HepG2 (cell line): ENCODE measurements at regions not wholly inside any gene's neighbourhood (a gene's known extent, or its start where the extent isn't known, plus 50 kb on each side); places are given as distances from the start of the nearest gene placed in this dataset.

Experiments used
- ATAC-seq: fragments of 200-7000 bp; cut with Tn5 transposase; 3 replicates; pipeline ENCODE4 v1.9.1; 2020; ENCODE audit warnings: mild to moderate bottlenecking, moderate library complexity
- BruUV-seq: library from RNA; stranded (reverse); fragments of 400-500 nt; replicated peaks from 2 replicates; lab custom pipeline; 2021; lab: Mats Ljungman, UMichigan
- CTCF ChIA-PET: fragments of 300-600 bp; formaldehyde crosslinking; extraction: SDS; loops from one replicate; lab custom pipeline; 2021; ENCODE audit warnings: low total read pairs, inconsistent platforms, low intra/inter-chr PET ratio; lab: Yijun Ruan, JAX
- POLR2A ChIA-PET: fragments of 350-600 bp; sonication (Branson Sonifier 250); formaldehyde crosslinking; loops from one replicate; lab custom pipeline; 2020; ENCODE audit warnings: antibody characterized with exemption, inconsistent platforms; lab: Yijun Ruan, JAX
- DNase-seq: peaks from one replicate; pipeline ENCODE4 v3.0.0-alpha.2; 2015; ENCODE audit warnings: low spot score
- FAIRE-seq: peaks from 3 replicates; lab custom pipeline; 2011; peaks lifted over from hg19 to GRCh38; lab: Jason Lieb, UNC
- H2AFZ ChIP-seq: one replicate; pipeline ENCODE4 v1.6.1; 2011; ENCODE audit warnings: low read length, inconsistent platforms
- H3K27ac ChIP-seq: fragments of 300-600 bp; 3 replicates; pipeline ENCODE4 v1.8.0; 2011; ENCODE audit warnings: mixed run types, mild to moderate bottlenecking, mixed read lengths, low read length, inconsistent platforms; ENCODE audit not compliant: insufficient read depth; ENCODE audit errors: extremely low read length
- H3K27me3 ChIP-seq, 2 experiments: fragments of 200-600 bp in 1 of 2; 2 replicates in 1 of 2; 3 replicates in 1 of 2; pipeline versions ENCODE4 v1.6.0 to v1.8.0; 2011; ENCODE audit warnings: low read length in 2 of 2, mild to moderate bottlenecking in 2 of 2, moderate library complexity in 2 of 2, inconsistent platforms in 1 of 2; ENCODE audit not compliant: insufficient read depth in 2 of 2, control insufficient read depth in 1 of 2
- H3K36me3 ChIP-seq, 2 experiments: fragments of 200-600 bp in 1 of 2; replicated peaks in 1 of 2; 2 replicates in 1 of 2; 3 replicates in 1 of 2; pipeline versions ENCODE4 v1.5.1 to v1.8.0; 2011; ENCODE audit warnings: low read length in 2 of 2, inconsistent platforms in 1 of 2; ENCODE audit not compliant: insufficient read depth in 2 of 2, control insufficient read depth in 1 of 2
- H3K4me1 ChIP-seq: 2 replicates; pipeline ENCODE4 v1.5.1; 2012; ENCODE audit warnings: low read length, inconsistent platforms; ENCODE audit not compliant: insufficient read depth
- H3K4me2 ChIP-seq: 2 replicates; pipeline ENCODE4 v1.6.0; 2011; ENCODE audit warnings: low read depth, low read length, inconsistent platforms
- H3K4me3 ChIP-seq, 3 experiments: fragments of 200-600 bp in 1 of 3; sonication (generic), shearing (Covaris generic) in 1 of 3; replicated peaks in 1 of 3; 2 replicates each; pipeline ENCODE4 v1.5.1; 2011 to 2016; ENCODE audit warnings: low read length in 3 of 3, inconsistent platforms in 2 of 3, low read depth in 2 of 3, mild to moderate bottlenecking in 2 of 3, control low read depth in 1 of 3, mixed read lengths in 1 of 3; ENCODE audit not compliant: insufficient read depth in 1 of 3
- H3K79me2 ChIP-seq: one replicate; pipeline ENCODE4 v1.6.1; 2011; ENCODE audit warnings: low read length, inconsistent platforms; ENCODE audit not compliant: insufficient read depth
- H3K9ac ChIP-seq: 2 replicates; pipeline ENCODE4 v1.6.0; 2011; ENCODE audit warnings: mild to moderate bottlenecking, low read depth, low read length, inconsistent platforms; ENCODE audit not compliant: insufficient read depth
- H3K9me3 ChIP-seq: 2 replicates; pipeline ENCODE4 v1.5.1; 2012; ENCODE audit warnings: mild to moderate bottlenecking, low read length
- H4K20me1 ChIP-seq: 2 replicates; pipeline ENCODE4 v1.6.0; 2011; ENCODE audit warnings: inconsistent platforms, mild to moderate bottlenecking, low read length, moderate library complexity; ENCODE audit not compliant: insufficient read depth
- HCFC1 ChIP-seq: fragments of 150-350 bp; IDR thresholded peaks from 2 replicates; pipeline ENCODE4 v1.6.1; 2014; ENCODE audit warnings: low read depth, low read length
- HMG20B ChIP-seq: conservative IDR thresholded peaks from 2 replicates; pipeline ENCODE4 v1.6.1; 2016; ENCODE audit warnings: missing genetic modification reagents, missing compliant biosample characterization
- HNRNPLL ChIP-seq: fragments of 200-400 bp; formaldehyde crosslinking; IDR thresholded peaks from 2 replicates; pipeline ENCODE4 v1.6.1; 2017; ENCODE audit warnings: mild to moderate bottlenecking, low read depth, low read length; ENCODE audit not compliant: poor library complexity, severe bottlenecking
- MAFK ChIP-seq, 2 experiments: IDR thresholded peaks in 1 of 2; conservative IDR thresholded peaks in 1 of 2; 2 replicates each; pipeline ENCODE4 v1.6.1; 2011; ENCODE audit warnings: improper control_type of control experiment in 2 of 2, low read length in 2 of 2
- NFKBIZ ChIP-seq: IDR thresholded peaks from 2 replicates; pipeline ENCODE4 v1.6.1; 2018; ENCODE audit warnings: missing genetic modification reagents, missing compliant biosample characterization
- REST ChIP-seq, 2 experiments: IDR thresholded peaks; 2 replicates each; pipeline ENCODE4 v1.6.1; 2011 to 2012; ENCODE audit warnings: low read length in 2 of 2, borderline replicate concordance in 1 of 2, low read depth in 1 of 2, mild to moderate bottlenecking in 1 of 2, moderate library complexity in 1 of 2
- SETDB1 ChIP-seq: sonication (generic); formaldehyde crosslinking; IDR thresholded peaks from 2 replicates; pipeline ENCODE4 v1.5.1; 2020; ENCODE audit warnings: missing genetic modification reagents, mild to moderate bottlenecking, borderline replicate concordance
- THRA ChIP-seq: sonication (generic); formaldehyde crosslinking; IDR thresholded peaks from 2 replicates; pipeline ENCODE4 v1.4.0; 2020; ENCODE audit warnings: missing genetic modification reagents, borderline replicate concordance
- ZNF253 ChIP-seq: sonication (generic); formaldehyde crosslinking; IDR thresholded peaks from 2 replicates; pipeline ENCODE4 v1.8.0; 2022; ENCODE audit warnings: mild to moderate bottlenecking, missing genetic modification reagents, borderline replicate concordance
- ZNF446 ChIP-seq: sonication (generic); formaldehyde crosslinking; IDR thresholded peaks from 2 replicates; pipeline ENCODE4 v1.5.0; 2020; ENCODE audit warnings: mild to moderate bottlenecking, missing genetic modification reagents
- ZNF513 ChIP-seq: sonication (generic); formaldehyde crosslinking; conservative IDR thresholded peaks from 2 replicates; pipeline ENCODE4 v1.5.0; 2020; ENCODE audit warnings: missing genetic modification reagents
- ZNF703 ChIP-seq: sonication (generic); formaldehyde crosslinking; IDR thresholded peaks from 2 replicates; pipeline ENCODE4 v1.5.1; 2020; ENCODE audit warnings: missing genetic modification reagents, mild to moderate bottlenecking, moderate library complexity, borderline replicate concordance
- ZNF773 ChIP-seq: sonication (generic); formaldehyde crosslinking; IDR thresholded peaks from 2 replicates; pipeline ENCODE4 v1.4.0; 2020; ENCODE audit warnings: missing genetic modification reagents, borderline replicate concordance
- ZUFSP ChIP-seq: sonication (generic); formaldehyde crosslinking; IDR thresholded peaks from 2 replicates; pipeline ENCODE4 v1.9.0; 2021; ENCODE audit warnings: missing genetic modification reagents, mild to moderate bottlenecking, borderline replicate concordance
- WGBS: methylation state at CpG from one replicate; pipeline ENCODE4 v1.1.6; 2017; ENCODE audit warnings: low lambda C conversion rate; 5-methylcytosine and 5-hydroxymethylcytosine counted together
- in situ Hi-C: cut with HindIII; loops from 2 replicates; pipeline ENCODE4 v1.10.0; 2017; ENCODE audit warnings: low pct_unique_long_range_greater_than_20kb; ENCODE audit not compliant: extremely low pct_ligation_motif_present
- intact Hi-C: fragments of 100-400 bp; cut with micrococcal nuclease; formaldehyde crosslinking; loops from one replicate; pipeline ENCODE4 v1.10.0; 2022; ENCODE audit not compliant: unreplicated experiment
- TF ChIP-seq, protein P1 (sequence below): sonication (generic); formaldehyde crosslinking; IDR thresholded peaks from 2 replicates; pipeline ENCODE4 v1.5.1; 2020; ENCODE audit warnings: mild to moderate bottlenecking, moderate library complexity, missing genetic modification reagents

- no peak overlapping the region for H3K9ac ChIP-seq
- no peaks in the 10 kb centered on the region for H3K79me2 ChIP-seq
- H3K4me2 ChIP-seq = no peak overlapping the region
- H3K36me3 ChIP-seq = no peaks in the 10 kb centered on the region
- no peaks in the 10 kb centered on the region for H3K9me3 ChIP-seq
- CTCF ChIA-PET = no interaction called here
- FAIRE-seq = no peak
- no peak overlapping the region for H2AFZ ChIP-seq
- no TSS peak for BruUV-seq
- in situ Hi-C loops (loop anchor here (10.0 kb wide), 1 partner anchor 116 kb away; no protein-coding TSS in a partner anchor), intact Hi-C loops (no loop called here)
- H3K27me3 ChIP-seq = no peaks in the 10 kb centered on the region; a peak in 1 of 5 replicates
- no peak for DNase-seq
- peaks cover 47% of the 10 kb centered on the region for H3K4me1 ChIP-seq
- no peak overlapping the region for H3K27ac ChIP-seq
- 64% methylated on average over 5 of the region's 5 CpGs for WGBS
- no peak for ATAC-seq
- H3K4me3 ChIP-seq = no peak overlapping the region
- POLR2A ChIA-PET = no interaction called here
- H4K20me1 ChIP-seq = no peaks in the 10 kb centered on the region
- no peak for TF ChIP-seq SETDB1
- TF ChIP-seq HCFC1 = no peak
- no peak for TF ChIP-seq ZNF513 (CRISPR knock-in tag)
- TF ChIP-seq, protein P1, sequence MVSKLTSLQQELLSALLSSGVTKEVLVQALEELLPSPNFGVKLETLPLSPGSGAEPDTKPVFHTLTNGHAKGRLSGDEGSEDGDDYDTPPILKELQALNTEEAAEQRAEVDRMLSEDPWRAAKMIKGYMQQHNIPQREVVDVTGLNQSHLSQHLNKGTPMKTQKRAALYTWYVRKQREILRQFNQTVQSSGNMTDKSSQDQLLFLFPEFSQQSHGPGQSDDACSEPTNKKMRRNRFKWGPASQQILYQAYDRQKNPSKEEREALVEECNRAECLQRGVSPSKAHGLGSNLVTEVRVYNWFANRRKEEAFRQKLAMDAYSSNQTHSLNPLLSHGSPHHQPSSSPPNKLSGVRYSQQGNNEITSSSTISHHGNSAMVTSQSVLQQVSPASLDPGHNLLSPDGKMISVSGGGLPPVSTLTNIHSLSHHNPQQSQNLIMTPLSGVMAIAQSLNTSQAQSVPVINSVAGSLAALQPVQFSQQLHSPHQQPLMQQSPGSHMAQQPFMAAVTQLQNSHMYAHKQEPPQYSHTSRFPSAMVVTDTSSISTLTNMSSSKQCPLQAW (CRISPR knock-in tag) = no peak
- TF ChIP-seq MAFK (conservative IDR thresholded peaks at IDR 0.05 in 1 of 2, IDR thresholded peaks at IDR 0.05 in 1 of 2; ENCODE audit: low read length in 2 of 2) = no peak
- TF ChIP-seq REST (IDR thresholded peaks at IDR 0.05; ENCODE audit: borderline replicate concordance in 1 of 2, low read depth in 1 of 2, low read length in 2 of 2) = no peak
- no peak for TF ChIP-seq ZNF253 (CRISPR knock-in tag)
- no peak for TF ChIP-seq ZNF703 (CRISPR knock-in tag)
- no peak for TF ChIP-seq HMG20B (CRISPR knock-in tag)
- TF ChIP-seq THRA (CRISPR knock-in tag) = no peak
- TF ChIP-seq NFKBIZ = no peak
- TF ChIP-seq ZNF446 (CRISPR knock-in tag) = no peak
- no peak for TF ChIP-seq ZUFSP (CRISPR knock-in tag)
- TF ChIP-seq ZNF773 = no peak
- no peak for TF ChIP-seq HNRNPLL
Observed at GRCh38 chr11:27188696-27189095, 148.1 kb downstream of the BBOX1 start.
